ENCODE measurements at regions not wholly inside any gene's neighbourhood (a gene's known extent, or its start where the extent isn't known, plus 50 kb on each side); places are given as distances from the start of the nearest gene placed in this dataset.

DNA sequence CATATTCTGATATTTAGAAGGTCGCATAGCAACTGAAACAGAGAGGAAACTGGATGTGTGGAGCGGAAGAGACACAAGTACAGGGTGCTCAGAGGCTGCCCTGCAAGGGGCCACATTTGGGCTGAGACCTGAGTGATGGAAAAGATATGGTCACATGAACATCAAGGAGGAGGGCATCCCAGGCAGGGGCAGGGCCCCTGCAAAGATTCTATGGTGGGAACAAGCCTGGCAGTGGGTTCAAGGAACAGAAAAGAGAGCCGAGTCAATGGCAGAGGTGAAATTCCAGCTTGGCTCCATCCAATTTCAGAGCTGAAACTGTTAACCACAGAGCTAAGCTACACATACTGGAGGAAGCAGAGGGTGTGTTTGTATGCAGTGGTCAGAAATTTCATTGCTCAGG is 227.7 kb downstream of the PRDM2 start:
- in situ Hi-C loops (cut with HindIII; ENCODE audit: low sequenced_read_pairs): no loop called here
- no peak for DNase-seq (ENCODE audit: low read depth, low spot score)
- TF ChIP-seq, protein P1, sequence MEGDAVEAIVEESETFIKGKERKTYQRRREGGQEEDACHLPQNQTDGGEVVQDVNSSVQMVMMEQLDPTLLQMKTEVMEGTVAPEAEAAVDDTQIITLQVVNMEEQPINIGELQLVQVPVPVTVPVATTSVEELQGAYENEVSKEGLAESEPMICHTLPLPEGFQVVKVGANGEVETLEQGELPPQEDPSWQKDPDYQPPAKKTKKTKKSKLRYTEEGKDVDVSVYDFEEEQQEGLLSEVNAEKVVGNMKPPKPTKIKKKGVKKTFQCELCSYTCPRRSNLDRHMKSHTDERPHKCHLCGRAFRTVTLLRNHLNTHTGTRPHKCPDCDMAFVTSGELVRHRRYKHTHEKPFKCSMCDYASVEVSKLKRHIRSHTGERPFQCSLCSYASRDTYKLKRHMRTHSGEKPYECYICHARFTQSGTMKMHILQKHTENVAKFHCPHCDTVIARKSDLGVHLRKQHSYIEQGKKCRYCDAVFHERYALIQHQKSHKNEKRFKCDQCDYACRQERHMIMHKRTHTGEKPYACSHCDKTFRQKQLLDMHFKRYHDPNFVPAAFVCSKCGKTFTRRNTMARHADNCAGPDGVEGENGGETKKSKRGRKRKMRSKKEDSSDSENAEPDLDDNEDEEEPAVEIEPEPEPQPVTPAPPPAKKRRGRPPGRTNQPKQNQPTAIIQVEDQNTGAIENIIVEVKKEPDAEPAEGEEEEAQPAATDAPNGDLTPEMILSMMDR (IDR thresholded peaks at IDR 0.05; ENCODE audit: low read depth, low read length): no peak
- no peak overlapping the region for H3K4me3 ChIP-seq (ENCODE audit: low read depth, low read length)

DNA sequence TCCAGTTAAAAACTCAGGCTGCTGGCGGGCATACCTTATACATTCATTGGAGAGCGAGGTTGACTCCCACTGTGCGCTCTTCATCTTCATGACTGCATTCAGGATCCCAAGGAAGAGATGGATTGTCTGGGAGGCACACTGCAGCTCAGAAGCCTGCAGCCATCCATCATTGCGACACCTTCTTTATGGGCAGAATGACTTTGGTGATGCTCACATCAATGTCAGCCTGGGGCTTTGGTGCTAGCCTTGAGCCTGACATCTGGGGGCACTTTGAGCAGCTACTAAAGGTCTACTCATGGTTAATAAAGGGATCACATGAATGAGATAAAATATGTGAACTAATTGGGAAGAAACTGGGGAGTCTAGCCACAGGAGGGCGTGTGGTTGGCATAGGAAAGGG is 229.3 kb downstream of the PRDM2 start:
- no peak for DNase-seq (ENCODE audit: low read depth, low spot score)
- H3K4me3 ChIP-seq (ENCODE audit: low read depth, low read length): no peak overlapping the region
- TF ChIP-seq, protein P1 (IDR thresholded peaks at IDR 0.05; ENCODE audit: low read depth, low read length): no peak
- in situ Hi-C loops (cut with HindIII; ENCODE audit: low sequenced_read_pairs): no loop called here

DNA sequence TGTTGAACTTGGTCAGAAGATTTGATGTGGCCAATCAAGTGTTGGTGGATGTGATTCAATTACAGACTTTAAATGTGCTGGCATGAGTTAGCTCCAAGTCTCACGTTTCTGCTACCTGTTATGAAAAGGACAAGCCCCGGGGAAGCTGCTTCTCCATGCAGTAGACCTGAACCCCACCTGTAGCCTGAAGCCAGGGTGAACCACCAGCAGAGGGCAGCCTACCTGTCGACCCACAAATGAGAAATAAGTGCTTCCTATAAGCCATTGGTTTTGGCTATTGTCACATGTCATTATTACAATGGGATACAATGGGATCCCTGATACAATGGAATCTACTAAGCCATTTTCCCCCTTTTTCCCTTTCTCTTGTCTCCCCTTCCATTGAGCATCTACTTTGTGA is 230.2 kb downstream of the PRDM2 start:
- no peak overlapping the region for H3K4me3 ChIP-seq (ENCODE audit: low read depth, low read length)
- in situ Hi-C loops (cut with HindIII; ENCODE audit: low sequenced_read_pairs): no loop called here
- TF ChIP-seq, protein P1 (IDR thresholded peaks at IDR 0.05; ENCODE audit: low read depth, low read length): no peak
- DNase-seq (ENCODE audit: low read depth, low spot score): no peak

GRCh38 chr1:13931226-13931625 is 231.2 kb downstream of the PRDM2 start:
- no peak overlapping the region for H3K4me3 ChIP-seq (ENCODE audit: low read depth, low read length)
- in situ Hi-C loops (cut with HindIII; ENCODE audit: low sequenced_read_pairs): no loop called here
- TF ChIP-seq, protein P1 (IDR thresholded peaks at IDR 0.05; ENCODE audit: low read depth, low read length): no peak
- no peak for DNase-seq (ENCODE audit: low read depth, low spot score)

DNA sequence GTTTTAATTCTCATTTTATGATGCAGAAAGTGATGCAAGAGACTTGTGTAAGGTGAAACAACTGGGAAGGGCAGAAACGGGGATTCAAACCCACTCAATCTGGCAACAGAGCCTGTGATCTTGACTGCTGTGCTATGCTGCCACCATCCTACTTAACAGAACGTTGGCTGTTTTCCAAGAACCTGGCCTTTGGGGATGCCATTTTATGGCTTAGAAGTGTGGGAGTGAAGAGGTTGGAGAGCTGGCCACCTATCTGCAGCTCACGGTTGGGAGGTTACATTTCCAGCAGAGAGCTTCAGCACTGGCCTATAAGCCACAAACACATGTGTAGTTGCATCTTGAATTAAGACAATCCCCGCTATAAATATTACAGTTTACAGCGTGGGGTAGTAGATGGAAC is 235.3 kb downstream of the PRDM2 start:
- DNase-seq (ENCODE audit: low read depth, low spot score): no peak
- TF ChIP-seq, protein P1 (IDR thresholded peaks at IDR 0.05; ENCODE audit: low read depth, low read length): no peak
- in situ Hi-C loops (cut with HindIII; ENCODE audit: low sequenced_read_pairs): no loop called here
- no peak overlapping the region for H3K4me3 ChIP-seq (ENCODE audit: low read depth, low read length)

DNA sequence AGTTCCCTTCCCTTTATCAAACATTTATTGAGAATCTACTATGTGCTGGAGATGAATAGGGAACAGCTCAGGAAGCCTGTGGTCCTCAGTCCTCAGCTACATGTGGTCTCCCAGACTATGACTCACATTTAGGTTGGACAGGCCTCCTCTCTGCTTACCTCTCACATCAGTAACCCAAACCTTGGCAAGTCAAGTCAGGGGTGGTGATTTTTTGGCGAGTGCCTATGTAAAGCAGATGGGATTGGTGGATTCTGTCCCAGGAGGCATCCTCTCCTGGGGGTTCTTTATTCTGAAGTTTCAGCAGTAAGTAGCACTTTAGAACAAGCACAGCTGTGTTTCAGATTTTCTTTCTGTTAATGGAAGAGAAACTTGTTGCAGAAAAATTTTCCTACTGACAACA is 241.3 kb downstream of the PRDM2 start:
- no peak for DNase-seq (ENCODE audit: low read depth, low spot score)
- H3K4me3 ChIP-seq (ENCODE audit: low read depth, low read length): no peak overlapping the region
- in situ Hi-C loops (cut with HindIII; ENCODE audit: low sequenced_read_pairs): no loop called here
- TF ChIP-seq, protein P1 (IDR thresholded peaks at IDR 0.05; ENCODE audit: low read depth, low read length): no peak

- in situ Hi-C loops (cut with HindIII; ENCODE audit: low sequenced_read_pairs): no loop called here
- DNase-seq (ENCODE audit: low read depth, low spot score): no peak
- no peak overlapping the region for H3K4me3 ChIP-seq (ENCODE audit: low read depth, low read length)
- TF ChIP-seq, protein P1 (IDR thresholded peaks at IDR 0.05; ENCODE audit: low read depth, low read length): no peak
These were observed 243.1 kb downstream of the PRDM2 start for GRCh38 chr1:13943055-13943454.

Measured in astrocyte of the spinal cord (primary cell).